ENCODE measurements at regions not wholly inside any gene's neighbourhood (a gene's known extent, or its start where the extent isn't known, plus 50 kb on each side); places are given as distances from the start of the nearest gene placed in this dataset.

DNA sequence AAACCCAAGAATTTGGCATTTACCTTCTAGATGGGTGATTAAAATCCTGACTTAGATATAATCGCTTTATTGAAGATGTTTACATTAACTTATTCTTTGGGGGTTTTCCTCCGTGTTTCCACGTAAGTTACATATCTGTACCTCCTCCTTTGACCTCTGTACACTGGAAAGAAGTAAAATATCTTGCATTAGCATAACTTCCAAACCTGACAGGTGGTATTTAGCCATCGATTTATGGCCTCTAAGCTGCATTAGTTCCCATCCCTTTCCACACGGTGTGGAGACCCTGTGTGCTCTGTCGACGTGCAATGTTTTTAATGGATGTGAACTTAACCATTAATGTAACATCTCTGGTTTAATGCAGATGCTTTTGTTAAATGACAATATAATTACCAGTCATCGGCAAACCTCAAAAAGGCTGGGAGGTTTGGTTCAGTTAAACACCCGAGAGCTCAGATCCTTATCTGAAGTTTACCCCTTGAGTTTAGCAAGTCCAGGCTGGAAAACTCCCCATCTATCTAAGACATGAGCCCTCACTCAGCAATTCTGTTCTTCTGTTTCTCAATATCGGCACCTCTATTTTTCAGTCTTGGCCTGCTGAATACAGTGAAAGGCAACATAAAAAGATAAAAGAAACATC lies 295.2 kb downstream of the GATA3 start:
- TF ChIP-seq, protein P1, sequence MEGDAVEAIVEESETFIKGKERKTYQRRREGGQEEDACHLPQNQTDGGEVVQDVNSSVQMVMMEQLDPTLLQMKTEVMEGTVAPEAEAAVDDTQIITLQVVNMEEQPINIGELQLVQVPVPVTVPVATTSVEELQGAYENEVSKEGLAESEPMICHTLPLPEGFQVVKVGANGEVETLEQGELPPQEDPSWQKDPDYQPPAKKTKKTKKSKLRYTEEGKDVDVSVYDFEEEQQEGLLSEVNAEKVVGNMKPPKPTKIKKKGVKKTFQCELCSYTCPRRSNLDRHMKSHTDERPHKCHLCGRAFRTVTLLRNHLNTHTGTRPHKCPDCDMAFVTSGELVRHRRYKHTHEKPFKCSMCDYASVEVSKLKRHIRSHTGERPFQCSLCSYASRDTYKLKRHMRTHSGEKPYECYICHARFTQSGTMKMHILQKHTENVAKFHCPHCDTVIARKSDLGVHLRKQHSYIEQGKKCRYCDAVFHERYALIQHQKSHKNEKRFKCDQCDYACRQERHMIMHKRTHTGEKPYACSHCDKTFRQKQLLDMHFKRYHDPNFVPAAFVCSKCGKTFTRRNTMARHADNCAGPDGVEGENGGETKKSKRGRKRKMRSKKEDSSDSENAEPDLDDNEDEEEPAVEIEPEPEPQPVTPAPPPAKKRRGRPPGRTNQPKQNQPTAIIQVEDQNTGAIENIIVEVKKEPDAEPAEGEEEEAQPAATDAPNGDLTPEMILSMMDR (conservative IDR thresholded peaks at IDR 0.05 in 1 of 2, IDR thresholded peaks at IDR 0.05 in 1 of 2; ENCODE audit: extremely low read depth in 1 of 2, insufficient read depth in 1 of 2, low read depth in 1 of 2, low read length in 2 of 2): no peak
- TF ChIP-seq EZH2 (IDR thresholded peaks at IDR 0.05; ENCODE audit: borderline replicate concordance, low read length): no peak

All from mammary epithelial cell (primary cell).